HFF-Myc (cell line): ENCODE measurements at regions not wholly inside any gene's neighbourhood (a gene's known extent, or its start where the extent isn't known, plus 50 kb on each side); places are given as distances from the start of the nearest gene placed in this dataset.

ENCODE experiments used
- DNase-seq: peaks from one replicate; pipeline ENCODE4 v3.0.0-alpha.2; 2011; ENCODE audit warnings: low read depth; ENCODE audit errors: extremely low read depth
- H3K4me3 ChIP-seq: replicated peaks from 2 replicates; pipeline ENCODE4 v1.5.1; 2011; ENCODE audit warnings: low read depth, mild to moderate bottlenecking, control low read depth, low read length
- CTCF ChIP-seq: IDR thresholded peaks from 2 replicates; pipeline ENCODE4 v1.5.1; 2012; ENCODE audit warnings: mild to moderate bottlenecking, low read depth, low read length, control low read depth; ENCODE audit errors: missing control alignments

DNA sequence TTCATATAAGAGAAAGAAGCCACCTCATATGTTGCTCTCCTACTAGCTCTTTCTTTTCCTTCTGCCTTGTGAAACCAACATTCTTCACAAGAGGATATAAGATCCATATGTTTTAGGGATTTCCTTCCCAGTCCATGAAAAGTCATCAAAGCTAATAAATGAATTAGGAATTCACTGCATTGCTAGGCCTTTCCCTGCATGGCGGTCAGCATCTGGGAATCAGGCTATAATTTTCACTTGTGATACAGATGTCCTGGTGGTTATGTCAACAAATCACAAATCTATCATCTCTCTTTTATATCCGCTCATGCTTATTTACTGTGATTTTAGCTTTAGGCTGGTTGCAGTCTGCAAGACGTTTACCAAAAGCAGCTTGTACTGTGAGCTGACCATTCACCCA, 510.0 kb downstream of the NLGN4X start:
- TF ChIP-seq CTCF = no peak
- DNase-seq = no peak
- no peak overlapping the region for H3K4me3 ChIP-seq

- no peak for TF ChIP-seq CTCF
- DNase-seq = no peak
- H3K4me3 ChIP-seq = no peak overlapping the region
Measured at GRCh38 chrX:5716666-5717065, 512.0 kb downstream of the NLGN4X start.

DNA sequence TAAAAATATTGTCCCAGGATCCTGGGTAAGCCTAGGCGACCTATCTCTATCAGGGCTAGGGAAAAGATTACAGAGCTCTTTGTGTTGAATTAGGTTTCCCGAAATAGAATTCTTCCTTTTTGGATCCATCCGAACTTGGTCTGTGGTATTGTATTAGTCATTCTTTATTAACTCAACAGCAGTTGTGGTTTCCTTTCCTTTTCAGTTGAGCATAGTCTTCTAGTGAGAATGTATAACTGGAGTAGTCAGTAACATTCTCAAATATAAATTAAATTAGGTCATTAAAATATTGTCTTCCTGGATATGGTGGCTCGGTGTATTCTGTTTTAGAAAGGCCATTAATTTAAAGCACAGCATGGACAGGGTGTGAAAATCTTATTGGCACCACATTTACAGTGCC, 520.4 kb downstream of the NLGN4X start:
- H3K4me3 ChIP-seq = no peak overlapping the region
- TF ChIP-seq CTCF = no peak
- no peak for DNase-seq

DNA sequence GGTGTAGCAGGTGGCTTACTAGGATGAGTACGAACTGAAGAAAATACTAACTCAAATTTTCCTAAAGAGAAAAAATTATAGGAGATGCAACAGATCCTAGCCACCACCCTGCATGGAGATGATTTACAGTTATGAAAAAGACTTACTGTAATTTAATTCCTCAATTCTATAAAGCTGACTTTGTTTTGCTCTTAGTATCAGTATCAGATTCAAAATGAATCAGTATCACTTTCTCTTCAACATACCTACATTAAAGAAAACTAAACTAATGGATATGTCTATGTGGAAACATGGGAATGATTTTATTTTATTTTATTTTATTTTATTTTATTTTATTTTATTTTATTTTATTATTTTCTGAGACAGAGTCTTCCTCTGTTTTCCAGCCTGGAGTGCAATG, 525.8 kb downstream of the NLGN4X start:
- DNase-seq = no peak
- H3K4me3 ChIP-seq = no peak overlapping the region
- no peak for TF ChIP-seq CTCF

DNA sequence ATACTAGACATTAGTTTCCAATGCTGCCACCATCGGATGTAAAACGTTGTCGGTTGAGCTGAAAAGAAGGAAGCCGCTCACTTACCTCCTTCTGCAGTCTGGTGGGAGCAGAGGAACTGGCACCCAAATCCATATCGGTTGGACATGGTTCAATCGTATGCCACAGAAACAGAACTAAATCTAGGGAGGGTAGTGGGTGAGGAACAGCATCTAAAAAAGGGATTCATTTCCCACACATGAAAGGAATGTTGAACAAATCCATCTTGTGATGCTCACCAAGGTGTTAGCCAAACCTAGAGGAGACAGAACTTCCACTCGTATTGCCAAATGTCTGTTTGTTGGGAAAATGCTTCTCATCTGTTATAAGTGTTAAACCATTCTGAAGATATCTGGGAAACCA, 532.7 kb downstream of the NLGN4X start:
- no peak overlapping the region for H3K4me3 ChIP-seq
- no peak for DNase-seq
- no peak for TF ChIP-seq CTCF

- TF ChIP-seq CTCF = no peak
- no peak overlapping the region for H3K4me3 ChIP-seq
- no peak for DNase-seq
Measured at GRCh38 chrX:5683996-5684395, 544.7 kb downstream of the NLGN4X start.

- TF ChIP-seq CTCF = no peak
- no peak for DNase-seq
- H3K4me3 ChIP-seq = no peak overlapping the region
Measured at GRCh38 chrX:5681159-5681558, 547.5 kb downstream of the NLGN4X start.
